ENCODE measurements at regions not wholly inside any gene's neighbourhood (a gene's known extent, or its start where the extent isn't known, plus 50 kb on each side); places are given as distances from the start of the nearest gene placed in this dataset.

GRCh38 chr2:64225491-64225890 is 81.3 kb upstream of the PELI1 start:
- Histone ChIP-seq H2BK15ac (replicated peaks; ENCODE audit: low read depth) (no peak overlapping the region), H3K27ac (ENCODE audit: low read depth, low read length) (no peak overlapping the region), H4K8ac (ENCODE audit: low read depth, low read length) (no peak overlapping the region), H2BK120ac (ENCODE audit: low read depth, low read length) (no peak overlapping the region), H3K79me2 (ENCODE audit: control insufficient read depth, insufficient read depth, low read length) (no peaks in the 10 kb centered on the region), H3K36me3 (ENCODE audit: control insufficient read depth, insufficient read depth, low read length) (no peaks in the 10 kb centered on the region), H3K4ac (ENCODE audit: low read depth, low read length) (no peak overlapping the region), H3K23ac (ENCODE audit: low read length) (no peak overlapping the region), H2BK5ac (ENCODE audit: low read length) (no peak overlapping the region), H3K9ac (ENCODE audit: low read length) (no peak overlapping the region), H3K27me3 (ENCODE audit: insufficient read depth, low read length, poor library complexity) (no peaks in the 10 kb centered on the region), H3K18ac (ENCODE audit: low read length) (no peak overlapping the region), H2AK5ac (ENCODE audit: low read length) (no peak overlapping the region), H3K4me3 (ENCODE audit: low read length) (no peak overlapping the region), H3K79me1 (ENCODE audit: low read length) (no peaks in the 10 kb centered on the region), H4K5ac (ENCODE audit: low read length) (no peak overlapping the region), H3K4me1 (ENCODE audit: control insufficient read depth, low read depth, low read length) (peaks cover 6% of the 10 kb centered on the region), H3K56ac (ENCODE audit: low read length) (no peak overlapping the region), H3K4me2 (ENCODE audit: low read length) (no peak overlapping the region)
- no CpG with 5 or more reads among the region's 1 CpG for WGBS (ENCODE audit: extremely low coverage, insufficient coverage, low lambda C conversion rate)
- DNase-seq, result peak; percentile 39

GRCh38 chr2:64226611-64227010 is 82.4 kb upstream of the PELI1 start:
- WGBS (ENCODE audit: extremely low coverage, insufficient coverage, low lambda C conversion rate), result no CpG with 5 or more reads among the region's 5 CpGs
- no peak overlapping the region for H3K23ac ChIP-seq (ENCODE audit: low read length)

GRCh38 chr2:64227603-64228125 is 83.4 kb upstream of the PELI1 start:
- H3K18ac ChIP-seq (ENCODE audit: low read length), result peak overlapping the region; percentile 76
- H3K4me2 ChIP-seq (ENCODE audit: low read length), result peak overlapping the region; percentile 53
- no peaks in the 10 kb centered on the region for H3K79me2 ChIP-seq (ENCODE audit: control insufficient read depth, insufficient read depth, low read length)
- peak overlapping the region; percentile 35 for H2BK120ac ChIP-seq (ENCODE audit: low read depth, low read length)
- peak overlapping the region; percentile 80 for H3K56ac ChIP-seq (ENCODE audit: low read length)
- H2AK5ac ChIP-seq (ENCODE audit: low read length), result no peak overlapping the region
- H3K36me3 ChIP-seq (ENCODE audit: control insufficient read depth, insufficient read depth, low read length), result no peaks in the 10 kb centered on the region
- no peak for DNase-seq
- H3K4ac ChIP-seq (ENCODE audit: low read depth, low read length), result no peak overlapping the region
- H4K5ac ChIP-seq (ENCODE audit: low read length), result peak overlapping the region; percentile 44
- no CpG with 5 or more reads among the region's 7 CpGs for WGBS (ENCODE audit: extremely low coverage, insufficient coverage, low lambda C conversion rate)
- no peak overlapping the region for H3K4me3 ChIP-seq (ENCODE audit: low read length)
- H3K79me1 ChIP-seq (ENCODE audit: low read length), result no peaks in the 10 kb centered on the region
- H2BK5ac ChIP-seq (ENCODE audit: low read length), result no peak overlapping the region
- H3K9ac ChIP-seq (ENCODE audit: low read length), result peak overlapping the region; percentile 61
- no peak overlapping the region for H3K23ac ChIP-seq (ENCODE audit: low read length)
- H3K27me3 ChIP-seq (ENCODE audit: insufficient read depth, low read length, poor library complexity), result no peaks in the 10 kb centered on the region
- H3K4me1 ChIP-seq (ENCODE audit: control insufficient read depth, low read depth, low read length), result peaks cover 2% of the 10 kb centered on the region
- H3K27ac ChIP-seq (ENCODE audit: low read depth, low read length), result peak overlapping the region; percentile 68
- no peak overlapping the region for H2BK15ac ChIP-seq (replicated peaks; ENCODE audit: low read depth)
- H4K8ac ChIP-seq (ENCODE audit: low read depth, low read length), result no peak overlapping the region

More at GRCh38 chr2:64226611-64227010, 82.4 kb upstream of the PELI1 start:
- Histone ChIP-seq H3K79me1 (ENCODE audit: low read length) (no peaks in the 10 kb centered on the region), H3K4me3 (ENCODE audit: low read length) (no peak overlapping the region), H2BK120ac (ENCODE audit: low read depth, low read length) (no peak overlapping the region), H4K5ac (ENCODE audit: low read length) (no peak overlapping the region), H2BK15ac (replicated peaks; ENCODE audit: low read depth) (no peak overlapping the region), H3K9ac (ENCODE audit: low read length) (no peak overlapping the region), H3K27ac (ENCODE audit: low read depth, low read length) (no peak overlapping the region), H3K36me3 (ENCODE audit: control insufficient read depth, insufficient read depth, low read length) (no peaks in the 10 kb centered on the region), H3K4ac (ENCODE audit: low read depth, low read length) (no peak overlapping the region), H3K18ac (ENCODE audit: low read length) (no peak overlapping the region), H3K79me2 (ENCODE audit: control insufficient read depth, insufficient read depth, low read length) (no peaks in the 10 kb centered on the region), H4K8ac (ENCODE audit: low read depth, low read length) (no peak overlapping the region), H3K4me1 (ENCODE audit: control insufficient read depth, low read depth, low read length) (peaks cover 6% of the 10 kb centered on the region), H3K27me3 (ENCODE audit: insufficient read depth, low read length, poor library complexity) (no peaks in the 10 kb centered on the region), H3K56ac (ENCODE audit: low read length) (no peak overlapping the region), H2AK5ac (ENCODE audit: low read length) (no peak overlapping the region), H3K4me2 (ENCODE audit: low read length) (no peak overlapping the region), H2BK5ac (ENCODE audit: low read length) (no peak overlapping the region)
- no peak for DNase-seq

- H3K18ac ChIP-seq (ENCODE audit: low read length), result peak overlapping the region; percentile 76
- DNase-seq, result peak; percentile 98
- no peak overlapping the region for H3K4ac ChIP-seq (ENCODE audit: low read depth, low read length)
- no peak overlapping the region for H2BK5ac ChIP-seq (ENCODE audit: low read length)
- H3K4me1 ChIP-seq (ENCODE audit: control insufficient read depth, low read depth, low read length), result peaks cover 2% of the 10 kb centered on the region
- no peaks in the 10 kb centered on the region for H3K79me1 ChIP-seq (ENCODE audit: low read length)
- H2BK15ac ChIP-seq (replicated peaks; ENCODE audit: low read depth), result no peak overlapping the region
- no peak overlapping the region for H4K8ac ChIP-seq (ENCODE audit: low read depth, low read length)
- no peak overlapping the region for H3K23ac ChIP-seq (ENCODE audit: low read length)
- H3K4me2 ChIP-seq (ENCODE audit: low read length), result peak overlapping the region; percentile 78
- peak overlapping the region; percentile 68 for H3K27ac ChIP-seq (ENCODE audit: low read depth, low read length)
- H2AK5ac ChIP-seq (ENCODE audit: low read length), result no peak overlapping the region
- no peaks in the 10 kb centered on the region for H3K36me3 ChIP-seq (ENCODE audit: control insufficient read depth, insufficient read depth, low read length)
- peak overlapping the region; percentile 80 for H3K56ac ChIP-seq (ENCODE audit: low read length)
- H3K4me3 ChIP-seq (ENCODE audit: low read length), result no peak overlapping the region
- H3K79me2 ChIP-seq (ENCODE audit: control insufficient read depth, insufficient read depth, low read length), result no peaks in the 10 kb centered on the region
- H2BK120ac ChIP-seq (ENCODE audit: low read depth, low read length), result peak overlapping the region; percentile 35
- peak overlapping the region; percentile 44 for H4K5ac ChIP-seq (ENCODE audit: low read length)
- no peaks in the 10 kb centered on the region for H3K27me3 ChIP-seq (ENCODE audit: insufficient read depth, low read length, poor library complexity)
- H3K9ac ChIP-seq (ENCODE audit: low read length), result peak overlapping the region; percentile 66
- no CpG with 5 or more reads among the region's 26 CpGs for WGBS (ENCODE audit: extremely low coverage, insufficient coverage, low lambda C conversion rate)
Observed at GRCh38 chr2:64228126-64228678, 84.0 kb upstream of the PELI1 start.

GRCh38 chr2:64228918-64229317 is 84.7 kb upstream of the PELI1 start:
- no peak overlapping the region for H3K27ac ChIP-seq (ENCODE audit: low read depth, low read length)
- H2BK120ac ChIP-seq (ENCODE audit: low read depth, low read length), result no peak overlapping the region
- WGBS (ENCODE audit: extremely low coverage, insufficient coverage, low lambda C conversion rate), result no CpG with 5 or more reads among the region's 4 CpGs

GRCh38 chr2:64230540-64230939 is 86.3 kb upstream of the PELI1 start:
- Histone ChIP-seq H2BK15ac (replicated peaks; ENCODE audit: low read depth) (no peak overlapping the region), H2BK120ac (ENCODE audit: low read depth, low read length) (no peak overlapping the region), H3K4me3 (ENCODE audit: low read length) (no peak overlapping the region), H3K27me3 (ENCODE audit: insufficient read depth, low read length, poor library complexity) (no peaks in the 10 kb centered on the region), H4K8ac (ENCODE audit: low read depth, low read length) (no peak overlapping the region), H3K36me3 (ENCODE audit: control insufficient read depth, insufficient read depth, low read length) (no peaks in the 10 kb centered on the region), H3K9ac (ENCODE audit: low read length) (no peak overlapping the region), H3K18ac (ENCODE audit: low read length) (no peak overlapping the region), H3K23ac (ENCODE audit: low read length) (no peak overlapping the region), H3K79me2 (ENCODE audit: control insufficient read depth, insufficient read depth, low read length) (no peaks in the 10 kb centered on the region), H4K5ac (ENCODE audit: low read length) (no peak overlapping the region), H2AK5ac (ENCODE audit: low read length) (no peak overlapping the region), H3K79me1 (ENCODE audit: low read length) (no peaks in the 10 kb centered on the region), H3K4ac (ENCODE audit: low read depth, low read length) (no peak overlapping the region), H3K27ac (ENCODE audit: low read depth, low read length) (no peak overlapping the region), H3K4me2 (ENCODE audit: low read length) (no peak overlapping the region), H3K4me1 (ENCODE audit: control insufficient read depth, low read depth, low read length) (peaks cover under 1% of the 10 kb centered on the region), H3K56ac (ENCODE audit: low read length) (no peak overlapping the region), H2BK5ac (ENCODE audit: low read length) (no peak overlapping the region)
- peak; percentile 61 for DNase-seq

More at GRCh38 chr2:64228918-64229317, 84.7 kb upstream of the PELI1 start:
- H4K8ac ChIP-seq (ENCODE audit: low read depth, low read length), result no peak overlapping the region
- H3K4me1 ChIP-seq (ENCODE audit: control insufficient read depth, low read depth, low read length), result peaks cover 2% of the 10 kb centered on the region
- H2BK15ac ChIP-seq (replicated peaks; ENCODE audit: low read depth), result no peak overlapping the region
- no peak overlapping the region for H3K4me2 ChIP-seq (ENCODE audit: low read length)
- H4K5ac ChIP-seq (ENCODE audit: low read length), result no peak overlapping the region
- H3K4me3 ChIP-seq (ENCODE audit: low read length), result no peak overlapping the region
- no peak overlapping the region for H3K56ac ChIP-seq (ENCODE audit: low read length)
- H2AK5ac ChIP-seq (ENCODE audit: low read length), result no peak overlapping the region
- no peak overlapping the region for H2BK5ac ChIP-seq (ENCODE audit: low read length)
- no peak overlapping the region for H3K9ac ChIP-seq (ENCODE audit: low read length)
- DNase-seq, result no peak
- no peaks in the 10 kb centered on the region for H3K79me1 ChIP-seq (ENCODE audit: low read length)
- H3K18ac ChIP-seq (ENCODE audit: low read length), result no peak overlapping the region
- no peak overlapping the region for H3K4ac ChIP-seq (ENCODE audit: low read depth, low read length)
- H3K79me2 ChIP-seq (ENCODE audit: control insufficient read depth, insufficient read depth, low read length), result no peaks in the 10 kb centered on the region
- H3K27me3 ChIP-seq (ENCODE audit: insufficient read depth, low read length, poor library complexity), result no peaks in the 10 kb centered on the region
- H3K23ac ChIP-seq (ENCODE audit: low read length), result no peak overlapping the region
- H3K36me3 ChIP-seq (ENCODE audit: control insufficient read depth, insufficient read depth, low read length), result no peaks in the 10 kb centered on the region
